Neuron (in vitro differentiated cells): ENCODE measurements at regions not wholly inside any gene's neighbourhood (a gene's known extent, or its start where the extent isn't known, plus 50 kb on each side); places are given as distances from the start of the nearest gene placed in this dataset.
"Not testable (repeated sequence)": the region's sequence is repeated elsewhere in the genome, so short reads cannot be mapped to it uniquely, and the experiment has no call there.

Source experiments
- H2AFZ ChIP-seq: one replicate; pipeline ENCODE4 v1.6.1; 2013; ENCODE audit warnings: low read depth, mild to moderate bottlenecking, inconsistent platforms, low read length, moderate library complexity
- H3K27me3 ChIP-seq: one replicate; pipeline ENCODE4 v1.6.1; 2013; ENCODE audit warnings: low read length; ENCODE audit not compliant: insufficient read depth
- H3K36me3 ChIP-seq: one replicate; pipeline ENCODE4 v1.6.1; 2013; ENCODE audit warnings: low read length; ENCODE audit not compliant: insufficient read depth
- H3K4me1 ChIP-seq: one replicate; pipeline ENCODE4 v1.6.1; 2013; ENCODE audit warnings: low read length; ENCODE audit not compliant: insufficient read depth
- H3K4me3 ChIP-seq: 2 replicates; pipeline ENCODE4 v1.5.1; 2013; ENCODE audit warnings: mild to moderate bottlenecking, low read length, moderate library complexity
- H3K9me3 ChIP-seq: one replicate; pipeline ENCODE4 v1.6.1; 2013; ENCODE audit warnings: low read length

GRCh38 chr2:147149575-147150240 lies 695.1 kb upstream of the ACVR2A start:
- Histone ChIP-seq H3K4me1 (no peaks in the 10 kb centered on the region), H3K36me3 (no peaks in the 10 kb centered on the region), H3K9me3 (peaks cover 5% of the 10 kb centered on the region), H3K27me3 (no peaks in the 10 kb centered on the region), H2AFZ (no peak overlapping the region), H3K4me3 (no peak overlapping the region)

- Histone ChIP-seq H3K9me3 (peaks cover 5% of the 10 kb centered on the region), H3K4me1 (no peaks in the 10 kb centered on the region), H3K36me3 (no peaks in the 10 kb centered on the region), H2AFZ (no peak overlapping the region), H3K27me3 (no peaks in the 10 kb centered on the region), H3K4me3 (no peak overlapping the region)
These were observed 697.0 kb upstream of the ACVR2A start for GRCh38 chr2:147147802-147148201.

DNA sequence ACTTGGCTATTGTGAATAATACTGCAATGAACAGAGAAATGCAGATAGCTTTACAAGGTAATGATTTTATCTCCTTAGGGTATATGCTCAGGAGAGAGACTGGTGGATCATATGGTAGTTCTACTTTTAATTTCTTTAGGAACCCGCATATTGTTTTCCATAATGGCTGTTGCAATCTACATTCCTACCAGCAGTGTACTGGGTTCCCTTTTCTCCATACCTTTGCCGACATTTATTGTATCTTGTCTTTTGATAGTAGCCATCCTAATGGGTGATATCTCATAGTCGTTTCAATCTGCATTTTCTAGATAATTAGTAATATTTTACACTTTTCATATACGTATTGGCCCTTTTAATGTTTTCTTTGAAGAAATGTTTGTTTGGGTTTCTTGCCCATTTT lies 702.9 kb upstream of the ACVR2A start:
- no peak overlapping the region for H3K4me3 ChIP-seq
- H3K27me3 ChIP-seq = no peaks in the 10 kb centered on the region
- peaks cover 2% of the 10 kb centered on the region for H3K4me1 ChIP-seq
- no peak overlapping the region for H2AFZ ChIP-seq
- no peaks in the 10 kb centered on the region for H3K36me3 ChIP-seq
- no peaks in the 10 kb centered on the region for H3K9me3 ChIP-seq

- not testable (repeated sequence) for H2AFZ ChIP-seq, H3K4me3 ChIP-seq, H3K4me1 ChIP-seq, H3K9me3 ChIP-seq, H3K27me3 ChIP-seq, H3K36me3 ChIP-seq
These were observed 705.1 kb upstream of the ACVR2A start for GRCh38 chr2:147139732-147140131.

GRCh38 chr2:147137711-147138110 lies 707.1 kb upstream of the ACVR2A start:
- no peak overlapping the region for H2AFZ ChIP-seq
- no peaks in the 10 kb centered on the region for H3K27me3 ChIP-seq
- H3K36me3 ChIP-seq = no peaks in the 10 kb centered on the region
- H3K4me3 ChIP-seq = no peak overlapping the region
- H3K4me1 ChIP-seq = peaks cover 11% of the 10 kb centered on the region
- H3K9me3 ChIP-seq = no peaks in the 10 kb centered on the region

GRCh38 chr2:147135376-147135775 lies 709.5 kb upstream of the ACVR2A start:
- no peaks in the 10 kb centered on the region for H3K36me3 ChIP-seq
- H3K9me3 ChIP-seq = no peaks in the 10 kb centered on the region
- peaks cover 11% of the 10 kb centered on the region for H3K4me1 ChIP-seq
- no peak overlapping the region for H2AFZ ChIP-seq
- no peak overlapping the region for H3K4me3 ChIP-seq
- no peaks in the 10 kb centered on the region for H3K27me3 ChIP-seq

GRCh38 chr2:147133286-147133908 lies 711.4 kb upstream of the ACVR2A start:
- H2AFZ ChIP-seq = no peak overlapping the region
- H3K27me3 ChIP-seq = no peaks in the 10 kb centered on the region
- H3K4me1 ChIP-seq = peaks cover 11% of the 10 kb centered on the region
- no peak overlapping the region for H3K4me3 ChIP-seq
- H3K9me3 ChIP-seq = no peaks in the 10 kb centered on the region
- H3K36me3 ChIP-seq = no peaks in the 10 kb centered on the region

- Histone ChIP-seq H3K27me3 (no peaks in the 10 kb centered on the region), H2AFZ (no peak overlapping the region), H3K4me3 (no peak overlapping the region), H3K36me3 (no peaks in the 10 kb centered on the region), H3K9me3 (peaks cover 4% of the 10 kb centered on the region), H3K4me1 (no peaks in the 10 kb centered on the region)
These were observed 719.7 kb upstream of the ACVR2A start for GRCh38 chr2:147125145-147125544.

DNA sequence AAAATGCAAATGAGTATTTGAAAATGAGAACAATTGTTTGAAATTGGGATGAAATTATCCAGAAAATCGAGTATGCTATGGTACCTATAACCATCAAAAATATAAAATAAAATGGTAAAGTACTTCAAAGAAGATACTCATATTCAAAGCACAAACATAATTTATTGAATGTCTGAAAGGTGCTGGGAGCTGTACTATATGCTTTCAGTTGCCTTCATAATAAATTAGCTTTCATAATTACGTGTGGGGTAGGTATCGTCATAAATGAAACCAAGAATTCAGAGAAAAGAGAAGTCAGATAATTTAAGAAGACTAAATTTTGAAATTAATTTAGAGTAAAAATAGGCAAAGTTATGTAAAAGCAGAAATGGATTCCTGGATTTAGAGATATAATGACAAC lies 721.9 kb upstream of the ACVR2A start:
- H3K4me3 ChIP-seq = no peak overlapping the region
- H3K9me3 ChIP-seq = peaks cover 4% of the 10 kb centered on the region
- H2AFZ ChIP-seq = no peak overlapping the region
- no peaks in the 10 kb centered on the region for H3K4me1 ChIP-seq
- no peaks in the 10 kb centered on the region for H3K36me3 ChIP-seq
- no peaks in the 10 kb centered on the region for H3K27me3 ChIP-seq

GRCh38 chr2:147110962-147111361 lies 733.9 kb upstream of the ACVR2A start:
- no peaks in the 10 kb centered on the region for H3K36me3 ChIP-seq
- no peaks in the 10 kb centered on the region for H3K27me3 ChIP-seq
- H2AFZ ChIP-seq = no peak overlapping the region
- no peaks in the 10 kb centered on the region for H3K9me3 ChIP-seq
- no peaks in the 10 kb centered on the region for H3K4me1 ChIP-seq
- H3K4me3 ChIP-seq = no peak overlapping the region

DNA sequence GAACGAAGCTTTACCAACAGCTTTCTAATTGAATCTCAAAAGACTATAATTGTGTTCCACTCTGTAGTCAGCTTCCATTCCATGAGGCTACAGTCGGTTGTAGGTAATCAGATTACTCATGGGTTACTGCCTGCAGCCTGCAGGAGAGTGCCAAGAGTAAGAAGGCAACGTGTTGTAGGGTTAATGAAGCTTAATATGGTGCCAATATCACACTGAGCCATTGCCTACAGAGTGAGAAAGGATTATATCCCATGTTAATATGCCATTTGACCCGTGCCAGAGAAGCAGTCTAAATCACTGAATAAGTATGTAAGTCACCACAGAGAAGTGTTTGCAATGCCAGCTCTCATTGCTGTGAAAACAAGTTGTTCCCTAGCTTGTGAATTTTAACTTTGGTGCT lies 734.5 kb upstream of the ACVR2A start:
- Histone ChIP-seq H3K27me3 (no peaks in the 10 kb centered on the region), H3K36me3 (no peaks in the 10 kb centered on the region), H3K4me1 (no peaks in the 10 kb centered on the region), H3K4me3 (no peak overlapping the region), H3K9me3 (no peaks in the 10 kb centered on the region), H2AFZ (no peak overlapping the region)

DNA sequence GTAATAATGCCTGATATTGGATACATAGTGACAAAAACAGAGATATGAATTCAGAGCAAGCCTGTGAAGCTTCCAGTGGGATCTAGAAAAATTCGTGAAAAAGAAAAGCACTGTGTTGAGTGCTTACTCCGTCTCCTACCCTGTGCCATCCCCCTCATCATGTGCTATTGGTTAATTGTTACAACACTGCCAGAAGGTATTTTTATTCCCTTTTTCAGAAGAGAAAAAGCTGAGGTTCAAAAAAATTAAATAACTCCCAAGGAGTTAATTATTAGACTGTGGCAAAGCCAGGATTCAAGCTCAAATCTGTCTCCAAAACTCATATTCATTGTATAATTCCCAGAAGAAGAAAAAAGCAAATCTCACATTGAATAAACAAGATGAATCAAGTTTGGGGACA lies 735.5 kb upstream of the ACVR2A start:
- Histone ChIP-seq H3K9me3 (no peaks in the 10 kb centered on the region), H3K27me3 (no peaks in the 10 kb centered on the region), H2AFZ (no peak overlapping the region), H3K4me3 (no peak overlapping the region), H3K36me3 (no peaks in the 10 kb centered on the region), H3K4me1 (no peaks in the 10 kb centered on the region)

- H3K4me3 ChIP-seq = no peak overlapping the region
- no peak overlapping the region for H2AFZ ChIP-seq
- H3K27me3 ChIP-seq = no peaks in the 10 kb centered on the region
- H3K4me1 ChIP-seq = no peaks in the 10 kb centered on the region
- H3K9me3 ChIP-seq = no peaks in the 10 kb centered on the region
- H3K36me3 ChIP-seq = no peaks in the 10 kb centered on the region
These were observed 736.3 kb upstream of the ACVR2A start for GRCh38 chr2:147108548-147108947.
